ENCODE measurements at regions not wholly inside any gene's neighbourhood (a gene's known extent, or its start where the extent isn't known, plus 50 kb on each side); places are given as distances from the start of the nearest gene placed in this dataset.

GRCh38 chr2:64768491-64769005 lies 114.8 kb upstream of the SERTAD2 start:
- TF ChIP-seq CTCF (conservative IDR thresholded peaks at IDR 0.05; ENCODE audit: low read length), result no peak
- no peak for DNase-seq (ENCODE audit: low read depth)
- H3K4me3 ChIP-seq (ENCODE audit: low read length), result peak overlapping the region; percentile 55

GRCh38 chr2:64769392-64770044 lies 115.8 kb upstream of the SERTAD2 start:
- TF ChIP-seq CTCF (conservative IDR thresholded peaks at IDR 0.05; ENCODE audit: low read length), result no peak
- DNase-seq (ENCODE audit: low read depth), result no peak
- H3K4me3 ChIP-seq (ENCODE audit: low read length), result no peak overlapping the region

- no peak for TF ChIP-seq CTCF (conservative IDR thresholded peaks at IDR 0.05; ENCODE audit: low read length)
- H3K4me3 ChIP-seq (ENCODE audit: low read length), result no peak overlapping the region
- DNase-seq (ENCODE audit: low read depth), result no peak
Observed at GRCh38 chr2:64770137-64770780, 116.5 kb upstream of the SERTAD2 start.

GRCh38 chr2:64770781-64771334 lies 117.1 kb upstream of the SERTAD2 start:
- TF ChIP-seq CTCF (conservative IDR thresholded peaks at IDR 0.05; ENCODE audit: low read length), result peak; percentile 34; the same call in 1 of the 2 replicates
- no peak overlapping the region for H3K4me3 ChIP-seq (ENCODE audit: low read length)
- peak; percentile 95 for DNase-seq (ENCODE audit: low read depth)

- no peak for TF ChIP-seq CTCF (conservative IDR thresholded peaks at IDR 0.05; ENCODE audit: low read length)
Observed at GRCh38 chr2:64771737-64772136, 118.0 kb upstream of the SERTAD2 start.

GRCh38 chr2:64773461-64774118 lies 119.9 kb upstream of the SERTAD2 start:
- DNase-seq (ENCODE audit: low read depth), result no peak
- TF ChIP-seq CTCF (conservative IDR thresholded peaks at IDR 0.05; ENCODE audit: low read length), result no peak
- no peak overlapping the region for H3K4me3 ChIP-seq (ENCODE audit: low read length)

More at GRCh38 chr2:64771737-64772136, 118.0 kb upstream of the SERTAD2 start:
- H3K4me3 ChIP-seq (ENCODE audit: low read length), result no peak overlapping the region
- DNase-seq (ENCODE audit: low read depth), result no peak

Data from AG10803 (cell line).